Astrocyte (in vitro differentiated cells and primary cell): ENCODE measurements at regions not wholly inside any gene's neighbourhood (a gene's known extent, or its start where the extent isn't known, plus 50 kb on each side); places are given as distances from the start of the nearest gene placed in this dataset.

Experiments used
- DNase-seq: peaks from one replicate; pipeline ENCODE4 v3.0.0-alpha.2; 2010; ENCODE audit warnings: low read depth
- FAIRE-seq: peaks from 2 replicates; lab custom pipeline; 2011; peaks lifted over from hg19 to GRCh38; lab: Jason Lieb, UNC
- H2AFZ ChIP-seq: 2 replicates; pipeline ENCODE4 v1.6.0; 2012; ENCODE audit warnings: low read depth, low read length, inconsistent platforms
- H3K27ac ChIP-seq: 2 replicates; pipeline ENCODE4 v1.5.1; 2011; ENCODE audit warnings: low read depth, low read length, inconsistent platforms
- H3K27me3 ChIP-seq: 2 replicates; pipeline ENCODE4 v1.6.0; 2011; ENCODE audit warnings: low read length, inconsistent platforms; ENCODE audit not compliant: insufficient read depth
- H3K36me3 ChIP-seq: 2 replicates; pipeline ENCODE4 v1.5.1; 2011; ENCODE audit warnings: low read length, inconsistent platforms; ENCODE audit not compliant: insufficient read depth
- H3K4me1 ChIP-seq: 2 replicates; pipeline ENCODE4 v1.5.1; 2011; ENCODE audit warnings: low read length, inconsistent platforms; ENCODE audit not compliant: insufficient read depth
- H3K4me2 ChIP-seq: 2 replicates; pipeline ENCODE4 v1.6.0; 2012; ENCODE audit warnings: low read length, inconsistent platforms
- H3K4me3 ChIP-seq: 2 replicates; pipeline ENCODE4 v1.5.1; 2011; ENCODE audit warnings: low read depth, mild to moderate bottlenecking, low read length, inconsistent platforms; ENCODE audit not compliant: insufficient read depth
- H3K79me2 ChIP-seq: 2 replicates; pipeline ENCODE4 v1.6.0; 2012; ENCODE audit warnings: mild to moderate bottlenecking, low read length, inconsistent platforms; ENCODE audit not compliant: insufficient read depth
- H3K9ac ChIP-seq: 2 replicates; pipeline ENCODE4 v1.6.0; 2012; ENCODE audit warnings: mild to moderate bottlenecking, low read length, inconsistent platforms
- H3K9me3 ChIP-seq: 2 replicates; pipeline ENCODE4 v1.5.1; 2012; ENCODE audit warnings: low read depth, mild to moderate bottlenecking, low read length, inconsistent platforms; ENCODE audit not compliant: insufficient read depth
- H4K20me1 ChIP-seq: 2 replicates; pipeline ENCODE4 v1.6.0; 2012; ENCODE audit warnings: low read length, inconsistent platforms; ENCODE audit not compliant: insufficient read depth
- H3K27ac Mint-ChIP-seq: one replicate; pipeline ENCODE4 v1.8.0; 2021; ENCODE audit warnings: mild to moderate bottlenecking, mixed read lengths; ENCODE audit not compliant: unreplicated experiment
- H3K27me3 Mint-ChIP-seq: one replicate; pipeline ENCODE4 v1.8.0; 2021; ENCODE audit warnings: low read depth, mixed read lengths; ENCODE audit not compliant: unreplicated experiment
- H3K36me3 Mint-ChIP-seq: one replicate; pipeline ENCODE4 v1.8.0; 2021; ENCODE audit warnings: low read depth, mixed read lengths; ENCODE audit not compliant: unreplicated experiment
- H3K4me1 Mint-ChIP-seq: one replicate; pipeline ENCODE4 v1.8.0; 2021; ENCODE audit warnings: low read depth, mixed read lengths; ENCODE audit not compliant: unreplicated experiment
- H3K4me3 Mint-ChIP-seq: one replicate; pipeline ENCODE4 v1.8.0; 2021; ENCODE audit warnings: mild to moderate bottlenecking, moderate library complexity, mixed read lengths; ENCODE audit not compliant: unreplicated experiment
- H3K9me3 Mint-ChIP-seq: one replicate; pipeline ENCODE4 v1.8.0; 2021; ENCODE audit warnings: mild to moderate bottlenecking, mixed read lengths; ENCODE audit not compliant: unreplicated experiment
- CTCF ChIP-seq: IDR thresholded peaks from 2 replicates; pipeline ENCODE4 v1.5.1; 2011; ENCODE audit warnings: low read depth, mild to moderate bottlenecking, inconsistent platforms, low read length, moderate library complexity; ENCODE audit not compliant: insufficient read depth
- EZH2 ChIP-seq: IDR thresholded peaks from 2 replicates; pipeline ENCODE4 v1.6.1; 2012; ENCODE audit warnings: mild to moderate bottlenecking, low read length, inconsistent platforms; ENCODE audit not compliant: insufficient read depth

GRCh38 chr13:89279374-89279773 lies 1608.2 kb downstream of the SLITRK5 start:
- TF ChIP-seq CTCF = no peak
- Mint-ChIP-seq H3K36me3 (no peaks in the 10 kb centered on the region), H3K4me3 (no peak overlapping the region), H3K27ac (no peak overlapping the region), H3K4me1 (no peaks in the 10 kb centered on the region), H3K27me3 (no peaks in the 10 kb centered on the region), H3K9me3 (no peaks in the 10 kb centered on the region)
- no peaks in the 10 kb centered on the region for H3K79me2 ChIP-seq
- DNase-seq (no peak), FAIRE-seq (no peak)
- no peak overlapping the region for H2AFZ ChIP-seq
- H3K4me1 ChIP-seq = no peaks in the 10 kb centered on the region
- H3K4me3 ChIP-seq = no peak overlapping the region
- H3K27me3 ChIP-seq = no peaks in the 10 kb centered on the region
- no peaks in the 10 kb centered on the region for H3K9me3 ChIP-seq
- no peak overlapping the region for H3K27ac ChIP-seq
- H3K4me2 ChIP-seq = no peak overlapping the region
- no peaks in the 10 kb centered on the region for H4K20me1 ChIP-seq
- no peaks in the 10 kb centered on the region for H3K36me3 ChIP-seq
- no peak overlapping the region for H3K9ac ChIP-seq

GRCh38 chr13:89281331-89281730 lies 1610.2 kb downstream of the SLITRK5 start:
- H2AFZ ChIP-seq = no peak overlapping the region
- H3K36me3 Mint-ChIP-seq = no peaks in the 10 kb centered on the region
- no peak for FAIRE-seq
- no peaks in the 10 kb centered on the region for H3K27me3 Mint-ChIP-seq
- H3K4me1 ChIP-seq = no peaks in the 10 kb centered on the region
- no peak overlapping the region for H3K4me3 Mint-ChIP-seq
- DNase-seq = no peak
- H3K9me3 ChIP-seq = no peaks in the 10 kb centered on the region
- no peak overlapping the region for H3K27ac Mint-ChIP-seq
- H3K27ac ChIP-seq = no peak overlapping the region
- no peaks in the 10 kb centered on the region for H3K4me1 Mint-ChIP-seq
- H3K9me3 Mint-ChIP-seq = peaks cover 3% of the 10 kb centered on the region
- H3K79me2 ChIP-seq = no peaks in the 10 kb centered on the region
- H3K9ac ChIP-seq = no peak overlapping the region
- no peak for TF ChIP-seq EZH2
- TF ChIP-seq CTCF = no peak
- no peaks in the 10 kb centered on the region for H3K27me3 ChIP-seq
- no peak overlapping the region for H3K4me2 ChIP-seq
- H3K4me3 ChIP-seq = no peak overlapping the region
- no peaks in the 10 kb centered on the region for H3K36me3 ChIP-seq
- no peaks in the 10 kb centered on the region for H4K20me1 ChIP-seq

GRCh38 chr13:89282241-89282640 lies 1611.1 kb downstream of the SLITRK5 start:
- Histone ChIP-seq H3K36me3 (no peaks in the 10 kb centered on the region), H3K79me2 (no peaks in the 10 kb centered on the region), H4K20me1 (no peaks in the 10 kb centered on the region), H3K4me2 (no peak overlapping the region), H3K9ac (no peak overlapping the region), H3K4me1 (no peaks in the 10 kb centered on the region), H3K27ac (no peak overlapping the region), H2AFZ (no peak overlapping the region), H3K9me3 (no peaks in the 10 kb centered on the region), H3K27me3 (no peaks in the 10 kb centered on the region), H3K4me3 (no peak overlapping the region)
- no peak overlapping the region for H3K27ac Mint-ChIP-seq
- TF ChIP-seq EZH2 = no peak
- TF ChIP-seq CTCF = no peak
- no peaks in the 10 kb centered on the region for H3K27me3 Mint-ChIP-seq
- H3K4me1 Mint-ChIP-seq = no peaks in the 10 kb centered on the region
- DNase-seq = no peak
- H3K36me3 Mint-ChIP-seq = no peaks in the 10 kb centered on the region
- H3K9me3 Mint-ChIP-seq = peaks cover 3% of the 10 kb centered on the region
- no peak for FAIRE-seq
- H3K4me3 Mint-ChIP-seq = no peak overlapping the region
